Endothelial cell (in vitro differentiated cells): ENCODE measurements at regions not wholly inside any gene's neighbourhood (a gene's known extent, or its start where the extent isn't known, plus 50 kb on each side); places are given as distances from the start of the nearest gene placed in this dataset.

ENCODE experiments used
- DNase-seq: peaks from one replicate; pipeline ENCODE4 v3.0.0; 2021; ENCODE audit warnings: low spot score
- H3K27ac Mint-ChIP-seq: one replicate; pipeline ENCODE4 v1.8.0; 2021; ENCODE audit warnings: mixed read lengths, inconsistent platforms; ENCODE audit not compliant: unreplicated experiment
- H3K27me3 Mint-ChIP-seq: one replicate; pipeline ENCODE4 v1.8.0; 2021; ENCODE audit warnings: mild to moderate bottlenecking, moderate library complexity, mixed read lengths, inconsistent platforms; ENCODE audit not compliant: unreplicated experiment
- H3K36me3 Mint-ChIP-seq: one replicate; pipeline ENCODE4 v1.8.0; 2021; ENCODE audit warnings: mild to moderate bottlenecking, low read depth, mixed read lengths, inconsistent platforms; ENCODE audit not compliant: unreplicated experiment
- H3K4me1 Mint-ChIP-seq: one replicate; pipeline ENCODE4 v1.8.0; 2021; ENCODE audit warnings: mild to moderate bottlenecking, mixed read lengths, inconsistent platforms; ENCODE audit not compliant: unreplicated experiment
- H3K4me3 Mint-ChIP-seq: one replicate; pipeline ENCODE4 v1.8.0; 2021; ENCODE audit warnings: mild to moderate bottlenecking, mixed read lengths, inconsistent platforms; ENCODE audit not compliant: unreplicated experiment
- H3K9me3 Mint-ChIP-seq: one replicate; pipeline ENCODE4 v1.8.0; 2021; ENCODE audit warnings: mixed read lengths, inconsistent platforms; ENCODE audit not compliant: unreplicated experiment
- TF ChIP-seq, protein P1 (sequence below): fragments of 200-600 bp; sonication (generic); IDR thresholded peaks from one replicate; pipeline ENCODE4 v1.5.0; 2021; ENCODE audit warnings: antibody characterized with exemption; ENCODE audit not compliant: unreplicated experiment

- Mint-ChIP-seq H3K4me3 (no peak overlapping the region), H3K36me3 (no peaks in the 10 kb centered on the region), H3K4me1 (no peaks in the 10 kb centered on the region), H3K27ac (no peak overlapping the region), H3K9me3 (no peaks in the 10 kb centered on the region), H3K27me3 (no peaks in the 10 kb centered on the region)
- TF ChIP-seq, protein P1, sequence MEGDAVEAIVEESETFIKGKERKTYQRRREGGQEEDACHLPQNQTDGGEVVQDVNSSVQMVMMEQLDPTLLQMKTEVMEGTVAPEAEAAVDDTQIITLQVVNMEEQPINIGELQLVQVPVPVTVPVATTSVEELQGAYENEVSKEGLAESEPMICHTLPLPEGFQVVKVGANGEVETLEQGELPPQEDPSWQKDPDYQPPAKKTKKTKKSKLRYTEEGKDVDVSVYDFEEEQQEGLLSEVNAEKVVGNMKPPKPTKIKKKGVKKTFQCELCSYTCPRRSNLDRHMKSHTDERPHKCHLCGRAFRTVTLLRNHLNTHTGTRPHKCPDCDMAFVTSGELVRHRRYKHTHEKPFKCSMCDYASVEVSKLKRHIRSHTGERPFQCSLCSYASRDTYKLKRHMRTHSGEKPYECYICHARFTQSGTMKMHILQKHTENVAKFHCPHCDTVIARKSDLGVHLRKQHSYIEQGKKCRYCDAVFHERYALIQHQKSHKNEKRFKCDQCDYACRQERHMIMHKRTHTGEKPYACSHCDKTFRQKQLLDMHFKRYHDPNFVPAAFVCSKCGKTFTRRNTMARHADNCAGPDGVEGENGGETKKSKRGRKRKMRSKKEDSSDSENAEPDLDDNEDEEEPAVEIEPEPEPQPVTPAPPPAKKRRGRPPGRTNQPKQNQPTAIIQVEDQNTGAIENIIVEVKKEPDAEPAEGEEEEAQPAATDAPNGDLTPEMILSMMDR = no peak
- DNase-seq = no peak
Measured at GRCh38 chr14:25252793-25253192, 202.8 kb upstream of the STXBP6 start.

DNA sequence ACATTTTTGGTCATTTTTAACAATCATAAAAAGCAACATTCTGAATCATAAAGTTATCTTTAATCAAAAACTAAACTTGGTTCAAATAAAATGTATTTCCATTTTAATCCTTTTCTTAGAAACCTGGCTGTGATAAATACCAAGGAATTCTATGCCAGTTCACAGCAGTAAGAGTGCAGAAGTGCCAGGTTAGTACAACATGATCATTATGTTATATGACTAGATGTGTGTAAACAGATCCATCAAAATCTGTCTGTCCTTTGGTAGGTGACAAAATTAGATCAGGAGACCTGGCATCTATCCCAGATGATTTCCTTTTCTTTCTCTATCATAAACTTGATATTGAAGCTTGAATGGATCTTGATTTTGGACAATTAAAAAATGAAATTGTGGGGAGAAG lies 200.6 kb upstream of the STXBP6 start:
- H3K4me3 Mint-ChIP-seq = no peak overlapping the region
- H3K9me3 Mint-ChIP-seq = no peaks in the 10 kb centered on the region
- H3K36me3 Mint-ChIP-seq = no peaks in the 10 kb centered on the region
- no peaks in the 10 kb centered on the region for H3K27me3 Mint-ChIP-seq
- no peak for DNase-seq
- TF ChIP-seq, protein P1 = no peak
- no peaks in the 10 kb centered on the region for H3K4me1 Mint-ChIP-seq
- H3K27ac Mint-ChIP-seq = no peak overlapping the region

DNA sequence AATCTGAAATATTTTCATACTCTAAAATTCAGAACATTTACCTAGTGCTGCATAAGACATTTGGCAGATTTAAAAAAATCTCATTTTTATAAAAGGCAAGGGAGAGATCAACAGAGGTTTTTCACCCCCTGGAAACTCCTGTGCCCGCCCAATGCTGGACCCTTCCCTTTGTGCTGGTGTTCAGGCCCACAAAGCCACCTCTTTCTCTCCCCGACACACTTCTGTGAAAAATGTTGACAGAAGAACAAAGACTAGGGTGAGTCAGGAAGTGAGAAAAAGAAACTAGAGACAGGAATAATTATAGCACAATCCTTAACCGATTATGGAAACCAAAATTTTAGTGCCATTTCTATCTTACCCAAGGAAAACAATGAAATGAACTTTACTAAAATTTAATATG lies 197.7 kb upstream of the STXBP6 start:
- no peak for DNase-seq
- TF ChIP-seq, protein P1 = no peak
- Mint-ChIP-seq H3K9me3 (no peaks in the 10 kb centered on the region), H3K36me3 (no peaks in the 10 kb centered on the region), H3K4me1 (peaks cover 3% of the 10 kb centered on the region), H3K4me3 (no peak overlapping the region), H3K27me3 (peaks cover 1% of the 10 kb centered on the region), H3K27ac (no peak overlapping the region)

DNA sequence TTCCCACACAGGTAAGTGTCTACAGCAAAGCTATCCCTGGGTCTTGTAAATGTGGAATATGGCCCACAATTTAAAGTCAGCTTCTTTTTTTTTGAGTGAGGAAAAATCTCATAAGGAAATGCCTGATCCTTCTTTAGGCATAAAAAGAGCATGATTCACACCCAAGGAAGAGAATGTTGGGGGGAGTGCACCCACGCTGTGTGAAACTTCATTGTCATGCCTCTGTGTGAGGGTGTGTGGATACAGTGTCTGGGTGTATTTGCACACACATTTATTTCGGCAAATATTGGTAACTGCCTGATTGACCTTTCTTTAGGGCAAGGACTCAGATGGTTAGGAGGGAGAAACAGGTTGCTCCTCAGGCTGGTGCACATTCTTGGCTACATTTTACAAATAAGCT lies 196.8 kb upstream of the STXBP6 start:
- no peaks in the 10 kb centered on the region for H3K36me3 Mint-ChIP-seq
- TF ChIP-seq, protein P1 = no peak
- no peak overlapping the region for H3K27ac Mint-ChIP-seq
- DNase-seq = no peak
- H3K4me3 Mint-ChIP-seq = no peak overlapping the region
- no peaks in the 10 kb centered on the region for H3K9me3 Mint-ChIP-seq
- H3K27me3 Mint-ChIP-seq = peaks cover 1% of the 10 kb centered on the region
- H3K4me1 Mint-ChIP-seq = peaks cover 3% of the 10 kb centered on the region

DNA sequence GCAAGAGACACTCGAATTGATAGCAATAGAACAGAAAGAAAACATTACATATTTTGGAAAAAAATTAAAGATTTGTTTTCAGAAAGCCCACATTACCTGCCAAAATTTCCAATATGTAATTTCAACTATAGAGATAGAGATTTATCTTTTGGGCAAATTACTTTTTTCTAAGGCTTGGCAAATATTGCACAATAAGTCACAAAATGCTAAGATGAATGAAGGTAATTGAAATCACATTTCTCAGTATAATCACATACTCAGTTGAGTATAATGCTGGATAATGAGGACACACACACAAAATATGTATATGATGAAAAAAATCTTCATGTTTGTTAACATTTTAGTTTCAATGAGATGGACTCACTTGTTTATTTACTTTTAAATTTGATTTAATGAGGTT lies 189.2 kb upstream of the STXBP6 start:
- H3K27me3 Mint-ChIP-seq = no peaks in the 10 kb centered on the region
- no peaks in the 10 kb centered on the region for H3K36me3 Mint-ChIP-seq
- no peak overlapping the region for H3K4me3 Mint-ChIP-seq
- no peak overlapping the region for H3K27ac Mint-ChIP-seq
- H3K9me3 Mint-ChIP-seq = no peaks in the 10 kb centered on the region
- no peak for DNase-seq
- TF ChIP-seq, protein P1 = no peak
- H3K4me1 Mint-ChIP-seq = peaks cover 11% of the 10 kb centered on the region
